NCI-H2227 (cell line): ENCODE measurements at regions not wholly inside any gene's neighbourhood (a gene's known extent, or its start where the extent isn't known, plus 50 kb on each side); places are given as distances from the start of the nearest gene placed in this dataset.

Experiments used
- DNase-seq: peaks from one replicate; lab custom pipeline; 2025; ENCODE audit not compliant: unreplicated experiment; lab: John Stamatoyannopoulos, UW

GRCh38 chr15:31151301-31152233 lies 50.0 kb upstream of the TRPM1 start:
- no peak for DNase-seq

GRCh38 chr15:31153531-31153930 lies 52.0 kb upstream of the TRPM1 start:
- no peak for DNase-seq

GRCh38 chr15:31155151-31155550 lies 53.6 kb upstream of the TRPM1 start:
- DNase-seq = no peak

GRCh38 chr15:31156226-31156625 lies 54.7 kb upstream of the TRPM1 start:
- DNase-seq = no peak

- DNase-seq = no peak
Observed at GRCh38 chr15:31156808-31157207, 55.3 kb upstream of the TRPM1 start.

- no peak for DNase-seq
Observed at GRCh38 chr15:31157644-31158069, 56.1 kb upstream of the TRPM1 start.

GRCh38 chr15:31158858-31159569 lies 57.5 kb upstream of the TRPM1 start:
- no peak for DNase-seq

- no peak for DNase-seq
Observed at GRCh38 chr15:31159837-31160236, 58.3 kb upstream of the TRPM1 start.

GRCh38 chr15:31160297-31160696 lies 58.8 kb upstream of the TRPM1 start:
- DNase-seq = no peak

- no peak for DNase-seq
Observed at GRCh38 chr15:31160740-31161495, 59.4 kb upstream of the TRPM1 start.

- DNase-seq = no peak
Observed at GRCh38 chr15:31161951-31162350, 60.4 kb upstream of the TRPM1 start.

- DNase-seq = no peak
Observed at GRCh38 chr15:31162721-31163510, 61.4 kb upstream of the TRPM1 start.

GRCh38 chr15:31163769-31164572 lies 62.4 kb upstream of the TRPM1 start:
- DNase-seq = no peak

GRCh38 chr15:31164573-31164912 lies 63.0 kb upstream of the TRPM1 start:
- no peak for DNase-seq

GRCh38 chr15:31169558-31169957 lies 68.0 kb upstream of the TRPM1 start:
- no peak for DNase-seq

- no peak for DNase-seq
Observed at GRCh38 chr15:31171731-31172130, 70.2 kb upstream of the TRPM1 start.

GRCh38 chr15:31172606-31173005 lies 71.1 kb upstream of the TRPM1 start:
- DNase-seq = no peak

- no peak for DNase-seq
Observed at GRCh38 chr15:31173790-31174450, 72.4 kb upstream of the TRPM1 start.

- DNase-seq = no peak
Observed at GRCh38 chr15:31175484-31175883, 74.0 kb upstream of the TRPM1 start.
